Endothelial cell of umbilical vein (primary cell): ENCODE measurements at regions not wholly inside any gene's neighbourhood (a gene's known extent, or its start where the extent isn't known, plus 50 kb on each side); places are given as distances from the start of the nearest gene placed in this dataset.
A peak's percentile ranks its signal among the peaks of the same experiment; 100 is the strongest.

Experiments
- BruUV-seq: library from RNA; stranded (reverse); fragments of 400-500 nt; replicated peaks from 2 replicates; lab custom pipeline; 2021; lab: Mats Ljungman, UMichigan
- CTCF ChIA-PET: fragments of 300-600, 350-600 bp; sonication (Branson Sonifier 250); formaldehyde crosslinking; loops from one replicate; lab custom pipeline; 2021; ENCODE audit warnings: antibody characterized with exemption, inconsistent platforms; lab: Charles Lee
- POLR2A ChIA-PET: fragments of 300-600, 350-600 bp; sonication (Branson Sonifier 250); formaldehyde crosslinking; loops from one replicate; lab custom pipeline; 2021; ENCODE audit warnings: antibody characterized with exemption, inconsistent platforms; lab: Charles Lee
- DNase-seq: peaks from one replicate; pipeline ENCODE4 v3.0.0-alpha.2; 2011; ENCODE audit warnings: low read depth, low spot score
- FAIRE-seq: peaks from 2 replicates; lab custom pipeline; 2011; peaks lifted over from hg19 to GRCh38; lab: Jason Lieb, UNC
- H2AFZ ChIP-seq: 2 replicates; pipeline ENCODE4 v1.6.0; 2012; ENCODE audit warnings: low read depth, low read length, control low read depth, inconsistent platforms
- H3K27ac ChIP-seq: 2 replicates; pipeline ENCODE4 v1.5.1; 2011; ENCODE audit warnings: low read depth, mild to moderate bottlenecking, control low read depth, low read length, moderate library complexity; ENCODE audit not compliant: insufficient read depth
- H3K27me3 ChIP-seq, 2 experiments: 2 replicates each; pipeline versions ENCODE4 v1.6.0 to v1.6.1; 2011; ENCODE audit warnings: low read length in 2 of 2, mixed read lengths in 1 of 2; ENCODE audit not compliant: control insufficient read depth in 2 of 2, insufficient read depth in 2 of 2
- H3K36me3 ChIP-seq, 2 experiments: 2 replicates in 1 of 2; 3 replicates in 1 of 2; pipeline ENCODE4 v1.5.1; 2011; ENCODE audit warnings: low read length in 2 of 2, mild to moderate bottlenecking in 1 of 2, moderate library complexity in 1 of 2; ENCODE audit not compliant: control insufficient read depth in 2 of 2, insufficient read depth in 2 of 2; ENCODE audit errors: extremely low read depth in 1 of 2
- H3K4me1 ChIP-seq: 3 replicates; pipeline ENCODE4 v1.5.1; 2011; ENCODE audit warnings: mild to moderate bottlenecking, low read length; ENCODE audit not compliant: control insufficient read depth, insufficient read depth; ENCODE audit errors: extremely low read depth
- H3K4me2 ChIP-seq: 2 replicates; pipeline ENCODE4 v1.6.1; 2011; ENCODE audit warnings: low read length, control low read depth, mixed read lengths; ENCODE audit not compliant: insufficient read depth
- H3K4me3 ChIP-seq, 3 experiments: fragments of 200-600 bp in 1 of 3; sonication (generic), shearing (Covaris generic) in 1 of 3; replicated peaks in 1 of 3; 2 replicates each; pipeline ENCODE4 v1.5.1; 2011 to 2016; ENCODE audit warnings: control low read depth in 3 of 3, low read length in 3 of 3, mild to moderate bottlenecking in 2 of 3, inconsistent platforms in 1 of 3, low read depth in 1 of 3, moderate library complexity in 1 of 3; ENCODE audit not compliant: insufficient read depth in 1 of 3
- H3K79me2 ChIP-seq: 2 replicates; pipeline ENCODE4 v1.6.0; 2012; ENCODE audit warnings: low read length, inconsistent platforms; ENCODE audit not compliant: control insufficient read depth, insufficient read depth
- H3K9ac ChIP-seq: replicated peaks from 2 replicates; pipeline ENCODE3; 2011; ENCODE audit warnings: low read length, control low read depth; ENCODE audit not compliant: insufficient read depth; ENCODE audit errors: extremely low read depth
- H3K9me1 ChIP-seq: replicated peaks from 3 replicates; pipeline ENCODE4 v1.6.0; 2011; ENCODE audit warnings: mild to moderate bottlenecking, low read length; ENCODE audit not compliant: control insufficient read depth, insufficient read depth; ENCODE audit errors: extremely low read depth
- H3K9me3 ChIP-seq: replicated peaks from 2 replicates; pipeline ENCODE4 v1.5.1; 2012; ENCODE audit warnings: low read length, inconsistent platforms; ENCODE audit not compliant: control insufficient read depth, insufficient read depth
- H4K20me1 ChIP-seq: replicated peaks from 2 replicates; pipeline ENCODE3; 2011; ENCODE audit warnings: mild to moderate bottlenecking, low read length; ENCODE audit not compliant: control insufficient read depth, insufficient read depth; ENCODE audit errors: extremely low read depth
- CTCF ChIP-seq, 2 donors: IDR thresholded peaks; 1 replicate in 1 of 2; 2 replicates in 1 of 2; pipeline ENCODE4 v1.5.1; 2011; ENCODE audit warnings: low read length in 2 of 2, mild to moderate bottlenecking in 2 of 2, moderate library complexity in 2 of 2, control low read depth in 1 of 2, inconsistent platforms in 1 of 2, low read depth in 1 of 2; ENCODE audit not compliant: insufficient read depth in 1 of 2; ENCODE audit errors: extremely low read depth in 1 of 2
- EZH2 ChIP-seq: IDR thresholded peaks from 2 replicates; pipeline ENCODE4 v1.6.1; 2012; ENCODE audit warnings: borderline replicate concordance, low read depth, mild to moderate bottlenecking, moderate library complexity, low read length, inconsistent platforms; ENCODE audit not compliant: severe bottlenecking
- FOS ChIP-seq: IDR thresholded peaks from 2 replicates; pipeline ENCODE4 v1.6.1; 2011; ENCODE audit warnings: mild to moderate bottlenecking, low read length, moderate library complexity, borderline replicate concordance; ENCODE audit not compliant: insufficient read depth
- GATA2 ChIP-seq: IDR thresholded peaks from 2 replicates; pipeline ENCODE4 v1.7.0; 2011; ENCODE audit warnings: low read depth, mild to moderate bottlenecking, moderate library complexity, mixed read lengths, low read length; ENCODE audit not compliant: insufficient read length, insufficient read depth
- JUN ChIP-seq: IDR thresholded peaks from 2 replicates; pipeline ENCODE4 v1.6.1; 2011; ENCODE audit warnings: borderline replicate concordance, low read depth; ENCODE audit not compliant: insufficient read length, insufficient read depth
- MAX ChIP-seq: IDR thresholded peaks from 2 replicates; pipeline ENCODE4 v1.6.1; 2011; ENCODE audit not compliant: insufficient read depth, insufficient read length
- MYC ChIP-seq: IDR thresholded peaks from one replicate; pipeline ENCODE4 v1.6.1; 2011; ENCODE audit warnings: mild to moderate bottlenecking, low read depth, low read length
- POLR2A ChIP-seq: IDR thresholded peaks from 2 replicates; pipeline ENCODE4 v1.6.1; 2012; ENCODE audit warnings: low read depth, mild to moderate bottlenecking, control low read depth, low read length
- POLR2AphosphoS5 ChIP-seq: IDR thresholded peaks from 2 replicates; pipeline ENCODE4 v1.6.1; 2012; ENCODE audit warnings: low read depth, mild to moderate bottlenecking, control low read depth, low read length, moderate library complexity; ENCODE audit not compliant: insufficient read depth
- dilution Hi-C: fragments of 300-500 bp; cut with MboI; formaldehyde crosslinking; loops from one replicate; pipeline ENCODE4 v1.15.0; 2019; ENCODE audit warnings: low sequenced_read_pairs; ENCODE audit not compliant: extremely low pct_ligation_motif_present
- intact Hi-C: fragments of 100-400 bp; cut with micrococcal nuclease; formaldehyde crosslinking; loops from one replicate; pipeline ENCODE4 v1.10.0; 2022

- no peaks in the 10 kb centered on the region for H3K36me3 ChIP-seq
- H3K4me1 ChIP-seq: peaks cover 6% of the 10 kb centered on the region
- no TSS peak for BruUV-seq
- FAIRE-seq (no peak), DNase-seq (peak; percentile 65)
- dilution Hi-C loops: no loop called here
- no peaks in the 10 kb centered on the region for H3K27me3 ChIP-seq
- H4K20me1 ChIP-seq: no peaks in the 10 kb centered on the region
- no peaks in the 10 kb centered on the region for H3K9me3 ChIP-seq
- H3K4me2 ChIP-seq: no peak overlapping the region
- H3K4me3 ChIP-seq: no peak overlapping the region
- H3K9ac ChIP-seq: no peak overlapping the region
- no peaks in the 10 kb centered on the region for H3K9me1 ChIP-seq
- no peak overlapping the region for H2AFZ ChIP-seq
- no peak overlapping the region for H3K27ac ChIP-seq
- intact Hi-C loops: no loop called here
- POLR2A ChIA-PET: no interaction called here
- CTCF ChIA-PET: interaction anchor here (0.9 to 1.3 kb wide), 2 partner anchors 32 to 36 kb away, joined by 3 read pairs; no protein-coding TSS in a partner anchor
- H3K79me2 ChIP-seq: no peaks in the 10 kb centered on the region
- TF ChIP-seq MYC: no peak
- no peak for TF ChIP-seq EZH2
- TF ChIP-seq GATA2: no peak
- TF ChIP-seq POLR2AphosphoS5: no peak
- TF ChIP-seq POLR2A: no peak
- TF ChIP-seq CTCF (IDR thresholded peaks at IDR 0.05; ENCODE audit: extremely low read depth in 1 of 2, insufficient read depth in 1 of 2, low read depth in 1 of 2, low read length in 2 of 2): no peak
- no peak for TF ChIP-seq FOS
- TF ChIP-seq MAX: no peak
- no peak for TF ChIP-seq JUN
Measured at GRCh38 chr20:11754451-11754850, 163.2 kb upstream of the BTBD3 start.
